CD14-positive monocyte (primary cell): ENCODE measurements at regions not wholly inside any gene's neighbourhood (a gene's known extent, or its start where the extent isn't known, plus 50 kb on each side); places are given as distances from the start of the nearest gene placed in this dataset.

Source experiments
- DNase-seq, 3 donors: peaks; one replicate each; pipeline ENCODE4 v3.0.0-alpha.2; 2011 to 2022
- H2AFZ ChIP-seq: 2 replicates; pipeline ENCODE4 v1.6.0; 2012; ENCODE audit warnings: mild to moderate bottlenecking, low read depth, low read length, inconsistent platforms; ENCODE audit not compliant: insufficient read depth, poor library complexity, severe bottlenecking
- H3K27ac ChIP-seq, 2 donors: 1 replicate in 1 of 2; 2 replicates in 1 of 2; pipeline ENCODE4 v1.5.1; 2012 to 2013; ENCODE audit warnings: low read length in 2 of 2, control low read depth in 1 of 2, inconsistent platforms in 1 of 2, low read depth in 1 of 2, mild to moderate bottlenecking in 1 of 2
- H3K27me3 ChIP-seq, 2 donors: one replicate each; pipeline versions ENCODE4 v1.6.0 to v1.6.1; 2011 to 2013; ENCODE audit warnings: low read length in 2 of 2; ENCODE audit not compliant: control insufficient read depth in 2 of 2, insufficient read depth in 2 of 2
- H3K36me3 ChIP-seq, 2 donors: replicated peaks in 1 of 2; 1 replicate in 1 of 2; 2 replicates in 1 of 2; pipeline versions ENCODE4 v1.5.1 to v1.6.1; 2012 to 2013; ENCODE audit warnings: low read length in 2 of 2, control low read depth in 1 of 2, inconsistent platforms in 1 of 2, mild to moderate bottlenecking in 1 of 2; ENCODE audit not compliant: insufficient read depth in 2 of 2, control insufficient read depth in 1 of 2
- H3K4me1 ChIP-seq, 2 donors: 1 replicate in 1 of 2; 2 replicates in 1 of 2; pipeline versions ENCODE4 v1.5.1 to v1.6.1; 2012 to 2013; ENCODE audit warnings: low read length in 2 of 2, control low read depth in 1 of 2, inconsistent platforms in 1 of 2, mild to moderate bottlenecking in 1 of 2, moderate library complexity in 1 of 2; ENCODE audit not compliant: insufficient read depth in 2 of 2, control insufficient read depth in 1 of 2
- H3K4me2 ChIP-seq: replicated peaks from 2 replicates; pipeline ENCODE3; 2012; ENCODE audit warnings: low read length, moderate library complexity, mild to moderate bottlenecking; ENCODE audit not compliant: poor library complexity, severe bottlenecking; ENCODE audit errors: extremely low read depth
- H3K4me3 ChIP-seq, 3 experiments: fragments of 200-600 bp in 1 of 3; sonication (generic) in 1 of 3; replicated peaks in 1 of 3; 1 replicate in 2 of 3; 2 replicates in 1 of 3; pipeline ENCODE4 v1.5.1; 2011 to 2013; ENCODE audit warnings: low read length in 3 of 3, mild to moderate bottlenecking in 3 of 3, control low read depth in 2 of 3, low read depth in 2 of 3, inconsistent platforms in 1 of 3, moderate library complexity in 1 of 3
- H3K79me2 ChIP-seq: 2 replicates; pipeline ENCODE4 v1.6.0; 2012; ENCODE audit warnings: mild to moderate bottlenecking, control low read depth, inconsistent platforms, low read length, moderate library complexity; ENCODE audit not compliant: insufficient read depth
- H3K9ac ChIP-seq: 2 replicates; pipeline ENCODE4 v1.6.0; 2017; ENCODE audit warnings: low read length, mild to moderate bottlenecking; ENCODE audit not compliant: insufficient read depth, poor library complexity, severe bottlenecking
- H3K9me3 ChIP-seq, 2 donors: replicated peaks in 1 of 2; 1 replicate in 1 of 2; 2 replicates in 1 of 2; pipeline versions ENCODE4 v1.5.1 to v1.6.1; 2012 to 2013; ENCODE audit warnings: low read length in 2 of 2, control low read depth in 1 of 2; ENCODE audit not compliant: control insufficient read depth in 1 of 2, insufficient read depth in 1 of 2
- H4K20me1 ChIP-seq: 2 replicates; pipeline ENCODE4 v1.6.0; 2012; ENCODE audit warnings: mild to moderate bottlenecking, low read length, control low read depth, moderate library complexity; ENCODE audit not compliant: insufficient read depth
- H3K27ac Mint-ChIP-seq, 7 donors: one replicate each; pipeline ENCODE4 v1.8.0; 2020; ENCODE audit warnings: mild to moderate bottlenecking in 7 of 7, mixed read lengths in 7 of 7, moderate library complexity in 6 of 7, inconsistent platforms in 2 of 7
- H3K27me3 Mint-ChIP-seq, 3 donors: one replicate each; pipeline ENCODE4 v1.8.0; 2021 to 2022; ENCODE audit warnings: low read depth in 3 of 3, mild to moderate bottlenecking in 3 of 3, mixed read lengths in 3 of 3, moderate library complexity in 3 of 3, inconsistent platforms in 1 of 3
- H3K36me3 Mint-ChIP-seq, 2 donors: one replicate each; pipeline ENCODE4 v1.8.0; 2020; ENCODE audit warnings: mixed read lengths in 2 of 2, inconsistent platforms in 1 of 2, mild to moderate bottlenecking in 1 of 2
- H3K4me1 Mint-ChIP-seq: one replicate; pipeline ENCODE4 v1.8.0; 2020; ENCODE audit warnings: mild to moderate bottlenecking, mixed read lengths
- H3K4me3 Mint-ChIP-seq, 2 donors: one replicate each; pipeline ENCODE4 v1.8.0; 2020; ENCODE audit warnings: mild to moderate bottlenecking in 2 of 2, mixed read lengths in 2 of 2, moderate library complexity in 1 of 2
- H3K9me3 Mint-ChIP-seq, 7 donors: one replicate each; pipeline ENCODE4 v1.8.0; 2020 to 2022; ENCODE audit warnings: mixed read lengths in 7 of 7, mild to moderate bottlenecking in 6 of 7, moderate library complexity in 6 of 7, inconsistent platforms in 2 of 7
- CTCF ChIP-seq: fragments of 200-600 bp; IDR thresholded peaks from one replicate; pipeline ENCODE4 v1.8.0; 2022; ENCODE audit warnings: antibody characterized with exemption, mild to moderate bottlenecking
- WGBS: methylation state at CpG from one replicate; pipeline ENCODE4 v1.1.5; 2013; ENCODE audit warnings: missing lambda C conversion rate; ENCODE audit not compliant: insufficient coverage; 5-methylcytosine and 5-hydroxymethylcytosine counted together
- intact Hi-C, 2 donors: fragments of 100-400 bp; cut with micrococcal nuclease; formaldehyde crosslinking; loops; one replicate each; pipeline versions ENCODE4 v1.15.0 to v1.15.1; 2023

GRCh38 chr10:128185627-128186026 is 59.4 kb upstream of the MKI67 start:
- no peak overlapping the region for H3K9ac ChIP-seq
- H3K36me3 Mint-ChIP-seq = no peaks in the 10 kb centered on the region
- no peak overlapping the region for H3K4me2 ChIP-seq
- peaks cover 5% of the 10 kb centered on the region for H3K4me1 Mint-ChIP-seq
- DNase-seq = no peak
- no peaks in the 10 kb centered on the region for H4K20me1 ChIP-seq
- intact Hi-C loops = no loop called here
- no peak overlapping the region for H3K27ac ChIP-seq
- no peak for TF ChIP-seq CTCF
- H3K4me3 Mint-ChIP-seq = no peak overlapping the region
- H2AFZ ChIP-seq = no peak overlapping the region
- H3K27me3 Mint-ChIP-seq = peaks cover 6 to 11% (median 7%) of the 10 kb centered on the region in 3 donors
- peaks cover 4 to 7% of the 10 kb centered on the region in 2 donors for H3K9me3 ChIP-seq
- H3K4me1 ChIP-seq = peaks cover 0 to 3% of the 10 kb centered on the region in 2 donors
- no peak overlapping the region for H3K27ac Mint-ChIP-seq
- no peak overlapping the region for H3K4me3 ChIP-seq
- H3K27me3 ChIP-seq = no peaks in the 10 kb centered on the region
- H3K79me2 ChIP-seq = no peaks in the 10 kb centered on the region
- WGBS = 100% methylated on average over 1 of the region's 1 CpG
- no peaks in the 10 kb centered on the region for H3K36me3 ChIP-seq
- peaks cover 0 to 11% (median 8%) of the 10 kb centered on the region in 7 donors for H3K9me3 Mint-ChIP-seq

- Mint-ChIP-seq H3K9me3 (peaks cover 0 to 11% (median 8%) of the 10 kb centered on the region in 7 donors), H3K4me1 (no peaks in the 10 kb centered on the region), H3K36me3 (no peaks in the 10 kb centered on the region), H3K27ac (no peak overlapping the region), H3K27me3 (peaks cover 3 to 11% (median 6%) of the 10 kb centered on the region in 3 donors), H3K4me3 (no peak overlapping the region)
- intact Hi-C loops = no loop called here
- TF ChIP-seq CTCF = no peak
- Histone ChIP-seq H4K20me1 (no peaks in the 10 kb centered on the region), H3K27ac (no peak overlapping the region), H3K9ac (no peak overlapping the region), H3K27me3 (no peaks in the 10 kb centered on the region), H3K4me3 (no peak overlapping the region), H3K4me1 (no peaks in the 10 kb centered on the region), H3K79me2 (no peaks in the 10 kb centered on the region), H3K9me3 (peaks cover 4 to 7% of the 10 kb centered on the region in 2 donors), H2AFZ (no peak overlapping the region), H3K36me3 (no peaks in the 10 kb centered on the region), H3K4me2 (no peak overlapping the region)
- no peak for DNase-seq
- WGBS = 82% methylated on average over 12 of the region's 17 CpGs
These were observed 61.0 kb upstream of the MKI67 start for GRCh38 chr10:128186959-128187787.
